ENCODE measurements at regions not wholly inside any gene's neighbourhood (a gene's known extent, or its start where the extent isn't known, plus 50 kb on each side); places are given as distances from the start of the nearest gene placed in this dataset.
"Not testable (repeated sequence)": the region's sequence is repeated elsewhere in the genome, so short reads cannot be mapped to it uniquely, and the experiment has no call there.

GRCh38 chr2:236981701-236982485 lies 103.8 kb upstream of the COPS8 start:
- no peak for DNase-seq

DNA sequence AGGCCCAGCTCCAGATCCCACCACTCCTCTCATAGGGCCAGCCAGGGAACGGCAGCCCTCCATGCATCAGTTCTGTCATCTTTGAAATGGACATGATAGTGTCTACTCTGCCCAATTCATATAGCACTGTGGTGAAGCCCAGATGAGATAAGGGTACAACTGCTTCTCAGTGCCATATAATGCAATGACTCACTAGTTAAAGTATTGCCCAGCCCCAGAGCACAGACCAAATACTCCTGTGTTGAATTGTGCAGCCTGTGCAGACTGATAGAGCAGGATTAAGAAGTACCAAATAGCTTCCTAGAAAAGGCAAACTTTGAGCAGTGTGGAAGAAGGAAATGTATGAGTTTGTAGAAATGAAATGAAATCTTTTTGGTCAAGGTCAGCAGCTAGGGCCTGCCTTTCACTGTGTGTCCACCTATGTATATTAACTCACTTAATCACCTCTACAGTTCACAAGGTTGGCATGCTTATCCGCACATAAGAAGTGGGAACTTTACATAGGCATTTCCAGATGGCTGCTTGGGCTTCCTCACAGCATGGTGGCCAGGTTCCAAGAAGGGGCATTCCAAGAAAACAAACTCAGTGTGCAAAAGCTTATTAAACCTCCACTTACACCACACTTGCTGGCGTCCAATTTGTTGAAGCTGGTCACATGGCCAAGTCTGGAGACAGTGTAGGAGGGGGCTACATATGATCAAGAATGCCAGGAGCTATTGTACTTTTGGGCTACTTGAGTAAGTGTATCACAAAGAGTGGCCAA lies 102.8 kb upstream of the COPS8 start:
- no peak for DNase-seq

DNA sequence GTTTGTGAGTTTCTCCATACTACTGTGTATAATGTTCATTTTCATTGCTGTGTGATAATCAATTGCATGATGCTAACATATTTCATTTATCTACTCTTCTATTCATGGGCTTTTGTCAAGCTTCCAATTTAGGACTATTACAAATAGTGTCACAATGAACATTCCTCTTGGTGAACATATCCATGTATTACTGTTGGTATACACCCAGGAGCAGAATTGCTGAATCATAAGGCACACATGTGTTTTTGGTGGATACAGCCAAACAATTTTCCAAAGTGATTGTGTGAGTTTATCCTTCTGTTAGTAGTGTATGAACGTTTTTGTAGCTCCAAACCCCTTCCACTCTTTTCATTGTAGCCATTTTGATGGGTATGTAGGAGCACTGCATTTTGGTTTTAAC lies 101.6 kb upstream of the COPS8 start:
- no peak for DNase-seq

- DNase-seq: no peak
Measured at GRCh38 chr2:236985761-236986339, 99.8 kb upstream of the COPS8 start.

DNA sequence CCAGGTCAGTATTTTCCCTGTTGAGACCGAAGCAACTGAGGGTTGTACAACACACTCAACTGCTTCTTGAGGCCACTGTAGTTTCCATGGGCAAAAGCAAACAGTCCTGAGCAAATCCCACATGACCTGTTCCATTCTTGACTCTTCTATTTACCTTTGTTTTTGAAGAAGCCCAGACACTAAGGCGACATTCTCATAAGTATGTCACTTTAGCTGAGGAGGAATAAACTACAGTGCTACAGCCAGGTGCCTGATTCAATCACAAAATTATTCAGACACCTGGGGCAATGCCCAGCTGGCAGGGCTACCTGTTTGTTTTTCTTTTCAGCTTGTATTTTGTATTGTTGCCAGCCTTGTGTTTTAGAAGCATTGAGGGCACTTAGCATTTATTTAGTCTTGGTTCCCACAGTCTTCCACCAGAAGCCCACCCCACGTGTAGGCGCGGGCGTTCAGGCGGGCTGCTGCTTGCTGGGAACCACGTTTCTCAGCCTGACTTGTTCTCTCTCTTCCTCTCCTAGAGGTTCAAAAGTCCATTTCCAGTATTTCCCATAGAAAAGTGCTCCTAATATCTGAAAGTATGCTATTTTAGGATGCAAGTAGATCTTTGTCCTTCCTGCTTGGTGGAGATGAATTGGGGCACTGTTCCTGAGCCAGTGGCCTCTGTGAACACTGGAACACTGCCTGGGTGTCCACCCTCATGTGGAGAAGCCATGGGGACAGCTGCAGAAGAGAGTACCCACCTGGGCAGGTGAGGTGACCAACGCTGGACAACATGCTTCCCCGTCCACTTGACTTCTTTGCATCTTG lies 99.0 kb upstream of the COPS8 start:
- no peak for DNase-seq

DNA sequence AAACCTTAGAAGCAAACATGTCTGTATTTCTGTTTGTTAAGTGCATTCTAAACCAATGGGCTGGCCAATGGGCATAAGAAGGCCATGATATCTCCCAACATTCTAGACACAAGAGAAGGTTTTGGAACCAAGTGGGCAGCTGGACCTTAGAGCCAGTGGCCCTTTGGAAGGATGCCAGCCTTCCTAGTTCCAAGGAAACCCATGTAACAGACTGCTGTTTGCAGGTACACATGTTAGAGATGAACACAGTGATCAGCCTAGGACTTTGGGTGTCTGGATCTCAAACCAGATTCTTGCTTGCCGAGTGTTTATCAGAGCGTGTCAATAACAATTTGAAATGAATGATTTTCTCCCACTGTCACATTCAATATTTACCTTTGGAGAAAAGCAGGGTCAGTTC lies 97.5 kb upstream of the COPS8 start:
- DNase-seq: no peak

GRCh38 chr2:236988690-236989624 lies 96.7 kb upstream of the COPS8 start:
- DNase-seq: no peak

DNA sequence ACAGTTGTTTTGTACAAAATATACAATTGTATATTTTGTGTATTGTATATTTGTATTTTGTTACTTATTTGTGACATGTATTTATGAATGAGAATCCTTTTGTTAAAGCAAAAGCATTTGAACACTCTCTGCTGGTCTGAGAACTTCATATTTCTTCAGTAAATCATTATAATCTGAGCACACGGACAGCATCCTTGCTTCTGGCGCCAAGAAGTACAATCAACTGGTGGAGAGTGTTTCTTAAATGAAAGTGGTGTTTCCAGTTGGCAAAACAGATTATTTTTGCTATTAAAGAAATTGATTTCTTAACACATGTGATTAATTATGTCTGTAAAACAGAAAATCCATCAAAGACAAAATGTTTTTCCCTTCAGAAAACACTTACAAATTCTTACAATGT lies 95.1 kb upstream of the COPS8 start:
- DNase-seq: no peak

DNA sequence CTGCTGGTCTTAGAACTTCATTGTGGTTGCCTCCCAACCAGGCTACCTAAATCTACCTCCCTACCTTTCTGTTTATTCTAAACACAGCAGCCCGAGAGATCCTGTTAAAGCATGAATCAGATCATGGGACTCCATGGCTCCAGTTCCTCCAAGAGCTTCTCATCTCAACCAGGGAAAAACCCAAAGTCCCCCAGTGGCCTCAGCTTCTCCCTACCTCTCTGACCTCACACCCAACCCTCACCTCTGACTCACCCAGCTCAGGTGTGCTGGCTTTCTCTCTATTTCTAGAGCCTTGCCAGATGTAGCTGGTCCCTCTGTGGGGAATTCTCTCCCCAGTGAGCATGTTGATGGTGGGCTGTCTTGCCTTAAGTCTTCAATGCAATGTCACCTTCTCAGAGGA lies 93.8 kb upstream of the COPS8 start:
- no peak for DNase-seq

DNA sequence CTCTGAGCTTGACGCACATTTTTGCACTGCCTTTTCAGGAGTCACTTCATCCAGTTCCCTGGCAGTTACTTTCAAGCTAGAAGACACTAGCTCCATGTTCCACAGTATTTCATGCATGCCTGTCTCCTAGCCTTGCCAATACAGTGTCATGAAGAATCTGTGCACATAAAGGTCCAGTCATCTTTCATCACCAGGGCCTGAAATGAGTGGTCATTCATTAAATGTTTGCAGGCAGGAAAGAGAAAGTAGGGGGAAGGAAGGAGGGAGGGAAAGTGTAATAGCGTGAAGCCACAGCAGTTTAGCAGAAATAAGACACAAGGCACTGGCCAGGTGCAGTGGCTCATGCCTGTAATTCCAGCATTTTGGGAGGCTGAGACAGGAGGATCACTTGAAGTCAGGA lies 92.4 kb upstream of the COPS8 start:
- DNase-seq: no peak

GRCh38 chr2:236994361-236994760 lies 91.3 kb upstream of the COPS8 start:
- no peak for DNase-seq

DNA sequence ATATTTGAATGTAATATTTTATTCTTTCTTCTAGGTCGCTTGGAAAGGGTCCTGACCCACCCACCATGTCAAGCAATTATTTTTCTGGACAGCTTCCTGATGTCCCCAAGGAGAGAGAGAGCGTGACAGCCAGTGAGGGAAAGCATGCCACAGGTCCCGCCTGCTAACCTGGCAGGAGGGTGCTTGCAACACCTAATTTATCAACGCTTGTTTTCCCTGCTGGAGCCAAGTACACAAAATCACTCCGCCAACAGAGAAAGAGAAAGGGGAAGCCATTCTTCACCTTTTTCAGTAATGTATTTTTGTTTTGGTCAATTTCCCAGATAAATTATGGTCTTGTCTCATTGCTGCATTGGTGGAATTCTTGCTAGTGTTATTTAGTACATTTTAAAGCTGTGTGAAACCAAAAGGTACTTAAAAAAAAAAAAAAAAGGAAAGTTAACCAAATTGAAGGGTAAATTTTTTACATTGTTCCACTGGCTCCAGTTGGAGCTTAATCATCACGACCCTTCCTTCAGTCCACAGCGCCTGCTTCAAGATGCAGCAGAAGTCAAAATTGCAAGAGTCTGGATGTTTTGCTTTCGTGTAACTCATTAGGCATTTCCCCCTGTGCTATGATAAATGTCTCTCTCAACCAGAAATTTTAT lies 88.5 kb upstream of the COPS8 start:
- no peak for DNase-seq

- no peak for DNase-seq
Measured at GRCh38 chr2:236998236-236998635, 87.5 kb upstream of the COPS8 start.

GRCh38 chr2:236998758-236999157 lies 86.9 kb upstream of the COPS8 start:
- no peak for DNase-seq

DNA sequence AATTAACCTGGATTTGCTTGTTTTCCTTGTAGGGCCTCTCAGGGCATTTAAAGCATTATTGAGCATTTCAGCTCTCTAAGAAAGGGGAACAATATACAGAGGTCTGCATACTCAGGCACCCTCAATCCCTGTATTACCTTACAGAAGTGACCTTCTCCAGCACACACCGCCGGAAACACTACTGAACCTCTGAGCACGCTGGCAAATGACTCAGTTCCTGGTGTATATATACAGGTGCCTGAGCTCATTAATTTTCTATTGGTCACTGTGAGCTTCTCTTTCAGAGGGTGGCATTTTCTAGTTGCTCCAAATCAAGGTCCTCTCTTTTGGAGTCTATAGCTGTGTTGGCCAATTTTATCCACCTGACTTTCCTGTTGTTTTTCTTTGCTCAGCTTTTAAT lies 85.2 kb upstream of the COPS8 start:
- DNase-seq: no peak

DNA sequence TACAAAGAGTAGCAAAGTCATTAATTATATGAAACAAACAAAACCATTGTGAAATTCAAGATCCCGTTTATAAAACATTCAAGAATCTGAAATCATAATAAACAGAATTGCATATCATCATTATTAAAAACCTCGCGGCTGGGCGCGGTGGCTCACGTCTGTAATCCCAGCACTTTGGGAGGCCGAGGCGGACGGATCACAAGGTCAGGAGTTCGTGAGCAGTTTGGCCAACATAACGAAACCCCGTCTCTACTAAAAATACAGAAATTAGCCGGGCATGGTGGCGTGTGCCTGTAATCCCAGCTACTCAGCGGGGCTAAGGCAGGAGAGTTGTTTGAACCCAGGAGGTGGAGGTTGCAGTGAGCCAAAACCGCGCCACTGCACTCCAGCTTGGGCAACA lies 80.3 kb upstream of the COPS8 start:
- DNase-seq: not testable (repeated sequence)

DNA sequence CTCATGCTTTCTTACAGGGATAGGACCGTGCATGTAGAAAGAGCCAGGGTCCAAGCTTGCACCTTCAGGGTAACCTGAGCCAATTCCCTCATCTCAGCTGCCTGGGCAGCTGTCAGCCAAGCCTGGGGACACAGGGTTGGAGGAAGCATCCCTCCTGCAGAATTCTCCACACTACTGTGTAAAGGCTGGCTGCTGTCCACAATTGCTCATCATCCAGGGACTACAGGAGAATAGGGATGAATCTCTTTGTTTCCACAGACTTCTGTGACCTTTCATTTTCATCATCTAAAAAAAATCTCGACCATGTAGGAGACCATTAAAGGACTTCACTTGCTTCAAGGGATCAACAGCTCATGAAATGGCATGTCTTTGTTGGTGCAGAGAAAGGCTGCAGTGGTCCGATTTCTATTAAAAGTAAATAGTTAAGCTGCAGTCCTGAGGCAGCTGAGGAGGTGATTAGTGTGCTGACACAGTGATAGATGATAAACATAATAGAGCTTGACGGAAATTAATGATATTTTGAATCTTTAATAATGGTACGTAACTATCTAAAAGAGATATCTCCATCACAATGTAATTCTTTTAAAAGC lies 74.4 kb upstream of the COPS8 start:
- no peak for DNase-seq

DNA sequence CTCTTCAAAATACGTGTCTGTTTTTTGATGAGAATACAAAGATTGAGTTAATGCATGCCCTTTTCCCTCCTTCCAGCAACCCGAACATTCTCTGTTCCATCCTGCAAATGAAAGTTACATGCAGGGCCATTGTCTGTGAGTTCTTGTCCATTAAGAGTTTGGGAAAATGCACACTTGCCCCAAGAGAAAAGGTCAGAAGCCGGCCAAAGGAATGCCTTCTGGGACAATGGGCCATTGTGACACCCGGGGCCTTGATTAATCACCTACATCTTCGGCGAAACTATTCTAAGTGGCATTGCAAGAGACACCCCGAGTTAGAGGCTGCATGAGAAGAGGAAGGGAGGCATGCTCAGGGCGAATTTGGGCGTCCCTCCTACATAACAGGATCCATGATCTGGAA lies 73.7 kb upstream of the COPS8 start:
- no peak for DNase-seq

- no peak for DNase-seq
Measured at GRCh38 chr2:237012577-237013267, 73.0 kb upstream of the COPS8 start.

GRCh38 chr2:237016121-237016915 lies 69.4 kb upstream of the COPS8 start:
- no peak for DNase-seq

Measured in AML-193 (cell line).